CD14-positive monocyte (primary cell): ENCODE measurements at regions not wholly inside any gene's neighbourhood (a gene's known extent, or its start where the extent isn't known, plus 50 kb on each side); places are given as distances from the start of the nearest gene placed in this dataset.

Source experiments
- DNase-seq, 3 donors: peaks; one replicate each; pipeline ENCODE4 v3.0.0-alpha.2; 2011 to 2022
- H2AFZ ChIP-seq: 2 replicates; pipeline ENCODE4 v1.6.0; 2012; ENCODE audit warnings: mild to moderate bottlenecking, low read depth, low read length, inconsistent platforms; ENCODE audit not compliant: insufficient read depth, poor library complexity, severe bottlenecking
- H3K27ac ChIP-seq, 2 donors: 1 replicate in 1 of 2; 2 replicates in 1 of 2; pipeline ENCODE4 v1.5.1; 2012 to 2013; ENCODE audit warnings: low read length in 2 of 2, control low read depth in 1 of 2, inconsistent platforms in 1 of 2, low read depth in 1 of 2, mild to moderate bottlenecking in 1 of 2
- H3K27me3 ChIP-seq, 2 donors: one replicate each; pipeline versions ENCODE4 v1.6.0 to v1.6.1; 2011 to 2013; ENCODE audit warnings: low read length in 2 of 2; ENCODE audit not compliant: control insufficient read depth in 2 of 2, insufficient read depth in 2 of 2
- H3K36me3 ChIP-seq, 2 donors: replicated peaks in 1 of 2; 1 replicate in 1 of 2; 2 replicates in 1 of 2; pipeline versions ENCODE4 v1.5.1 to v1.6.1; 2012 to 2013; ENCODE audit warnings: low read length in 2 of 2, control low read depth in 1 of 2, inconsistent platforms in 1 of 2, mild to moderate bottlenecking in 1 of 2; ENCODE audit not compliant: insufficient read depth in 2 of 2, control insufficient read depth in 1 of 2
- H3K4me1 ChIP-seq, 2 donors: 1 replicate in 1 of 2; 2 replicates in 1 of 2; pipeline versions ENCODE4 v1.5.1 to v1.6.1; 2012 to 2013; ENCODE audit warnings: low read length in 2 of 2, control low read depth in 1 of 2, inconsistent platforms in 1 of 2, mild to moderate bottlenecking in 1 of 2, moderate library complexity in 1 of 2; ENCODE audit not compliant: insufficient read depth in 2 of 2, control insufficient read depth in 1 of 2
- H3K4me2 ChIP-seq: replicated peaks from 2 replicates; pipeline ENCODE3; 2012; ENCODE audit warnings: low read length, moderate library complexity, mild to moderate bottlenecking; ENCODE audit not compliant: poor library complexity, severe bottlenecking; ENCODE audit errors: extremely low read depth
- H3K4me3 ChIP-seq, 3 experiments: fragments of 200-600 bp in 1 of 3; sonication (generic) in 1 of 3; replicated peaks in 1 of 3; 1 replicate in 2 of 3; 2 replicates in 1 of 3; pipeline ENCODE4 v1.5.1; 2011 to 2013; ENCODE audit warnings: low read length in 3 of 3, mild to moderate bottlenecking in 3 of 3, control low read depth in 2 of 3, low read depth in 2 of 3, inconsistent platforms in 1 of 3, moderate library complexity in 1 of 3
- H3K79me2 ChIP-seq: 2 replicates; pipeline ENCODE4 v1.6.0; 2012; ENCODE audit warnings: mild to moderate bottlenecking, control low read depth, inconsistent platforms, low read length, moderate library complexity; ENCODE audit not compliant: insufficient read depth
- H3K9ac ChIP-seq: 2 replicates; pipeline ENCODE4 v1.6.0; 2017; ENCODE audit warnings: low read length, mild to moderate bottlenecking; ENCODE audit not compliant: insufficient read depth, poor library complexity, severe bottlenecking
- H3K9me3 ChIP-seq, 2 donors: replicated peaks in 1 of 2; 1 replicate in 1 of 2; 2 replicates in 1 of 2; pipeline versions ENCODE4 v1.5.1 to v1.6.1; 2012 to 2013; ENCODE audit warnings: low read length in 2 of 2, control low read depth in 1 of 2; ENCODE audit not compliant: control insufficient read depth in 1 of 2, insufficient read depth in 1 of 2
- H4K20me1 ChIP-seq: 2 replicates; pipeline ENCODE4 v1.6.0; 2012; ENCODE audit warnings: mild to moderate bottlenecking, low read length, control low read depth, moderate library complexity; ENCODE audit not compliant: insufficient read depth
- H3K27ac Mint-ChIP-seq, 7 donors: one replicate each; pipeline ENCODE4 v1.8.0; 2020; ENCODE audit warnings: mild to moderate bottlenecking in 7 of 7, mixed read lengths in 7 of 7, moderate library complexity in 6 of 7, inconsistent platforms in 2 of 7
- H3K27me3 Mint-ChIP-seq, 3 donors: one replicate each; pipeline ENCODE4 v1.8.0; 2021 to 2022; ENCODE audit warnings: low read depth in 3 of 3, mild to moderate bottlenecking in 3 of 3, mixed read lengths in 3 of 3, moderate library complexity in 3 of 3, inconsistent platforms in 1 of 3
- H3K36me3 Mint-ChIP-seq, 2 donors: one replicate each; pipeline ENCODE4 v1.8.0; 2020; ENCODE audit warnings: mixed read lengths in 2 of 2, inconsistent platforms in 1 of 2, mild to moderate bottlenecking in 1 of 2
- H3K4me1 Mint-ChIP-seq: one replicate; pipeline ENCODE4 v1.8.0; 2020; ENCODE audit warnings: mild to moderate bottlenecking, mixed read lengths
- H3K4me3 Mint-ChIP-seq, 2 donors: one replicate each; pipeline ENCODE4 v1.8.0; 2020; ENCODE audit warnings: mild to moderate bottlenecking in 2 of 2, mixed read lengths in 2 of 2, moderate library complexity in 1 of 2
- H3K9me3 Mint-ChIP-seq, 7 donors: one replicate each; pipeline ENCODE4 v1.8.0; 2020 to 2022; ENCODE audit warnings: mixed read lengths in 7 of 7, mild to moderate bottlenecking in 6 of 7, moderate library complexity in 6 of 7, inconsistent platforms in 2 of 7
- WGBS: methylation state at CpG from one replicate; pipeline ENCODE4 v1.1.5; 2013; ENCODE audit warnings: missing lambda C conversion rate; ENCODE audit not compliant: insufficient coverage; 5-methylcytosine and 5-hydroxymethylcytosine counted together
- intact Hi-C, 2 donors: fragments of 100-400 bp; cut with micrococcal nuclease; formaldehyde crosslinking; loops; one replicate each; pipeline versions ENCODE4 v1.15.0 to v1.15.1; 2023
- TF ChIP-seq, protein P1 (sequence below): fragments of 200-600 bp; IDR thresholded peaks from one replicate; pipeline ENCODE4 v1.8.0; 2022; ENCODE audit warnings: antibody characterized with exemption, mild to moderate bottlenecking

DNA sequence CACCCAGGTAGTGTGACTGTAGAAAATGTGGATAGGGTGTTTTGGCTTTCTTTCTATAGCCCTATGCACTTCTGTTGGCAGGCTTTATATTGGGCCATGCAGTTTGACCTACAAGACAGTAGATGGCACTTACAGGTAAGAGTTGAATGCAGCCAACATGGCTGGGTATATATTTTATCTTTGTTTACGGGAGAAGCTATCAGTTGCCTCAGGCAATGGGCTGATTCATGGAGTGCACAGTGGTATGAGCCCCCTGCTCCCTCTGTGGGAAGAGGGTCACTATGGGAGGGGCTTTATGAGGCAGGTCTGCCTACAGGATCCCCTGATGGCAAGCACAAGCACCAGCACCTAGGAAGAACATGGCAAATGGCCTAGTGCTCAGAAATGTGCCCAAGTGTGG, 301.2 kb upstream of the CDIN1 start:
- H3K36me3 Mint-ChIP-seq = no peaks in the 10 kb centered on the region
- Histone ChIP-seq H3K4me2 (no peak overlapping the region), H3K4me1 (no peaks in the 10 kb centered on the region), H3K27me3 (no peaks in the 10 kb centered on the region), H3K79me2 (no peaks in the 10 kb centered on the region), H3K9me3 (peaks cover 18 to 37% of the 10 kb centered on the region in 2 donors), H3K9ac (no peak overlapping the region), H4K20me1 (no peaks in the 10 kb centered on the region), H3K27ac (no peak overlapping the region), H3K4me3 (no peak overlapping the region), H2AFZ (no peak overlapping the region), H3K36me3 (no peaks in the 10 kb centered on the region)
- intact Hi-C loops = no loop called here
- WGBS = 100% methylated on average over 1 of the region's 1 CpG
- H3K4me1 Mint-ChIP-seq = no peaks in the 10 kb centered on the region
- TF ChIP-seq, protein P1, sequence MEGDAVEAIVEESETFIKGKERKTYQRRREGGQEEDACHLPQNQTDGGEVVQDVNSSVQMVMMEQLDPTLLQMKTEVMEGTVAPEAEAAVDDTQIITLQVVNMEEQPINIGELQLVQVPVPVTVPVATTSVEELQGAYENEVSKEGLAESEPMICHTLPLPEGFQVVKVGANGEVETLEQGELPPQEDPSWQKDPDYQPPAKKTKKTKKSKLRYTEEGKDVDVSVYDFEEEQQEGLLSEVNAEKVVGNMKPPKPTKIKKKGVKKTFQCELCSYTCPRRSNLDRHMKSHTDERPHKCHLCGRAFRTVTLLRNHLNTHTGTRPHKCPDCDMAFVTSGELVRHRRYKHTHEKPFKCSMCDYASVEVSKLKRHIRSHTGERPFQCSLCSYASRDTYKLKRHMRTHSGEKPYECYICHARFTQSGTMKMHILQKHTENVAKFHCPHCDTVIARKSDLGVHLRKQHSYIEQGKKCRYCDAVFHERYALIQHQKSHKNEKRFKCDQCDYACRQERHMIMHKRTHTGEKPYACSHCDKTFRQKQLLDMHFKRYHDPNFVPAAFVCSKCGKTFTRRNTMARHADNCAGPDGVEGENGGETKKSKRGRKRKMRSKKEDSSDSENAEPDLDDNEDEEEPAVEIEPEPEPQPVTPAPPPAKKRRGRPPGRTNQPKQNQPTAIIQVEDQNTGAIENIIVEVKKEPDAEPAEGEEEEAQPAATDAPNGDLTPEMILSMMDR = no peak
- H3K27me3 Mint-ChIP-seq = no peaks in the 10 kb centered on the region
- H3K4me3 Mint-ChIP-seq = no peak overlapping the region
- DNase-seq = no peak
- no peak overlapping the region for H3K27ac Mint-ChIP-seq
- peaks cover 7 to 27% (median 16%) of the 10 kb centered on the region in 7 donors for H3K9me3 Mint-ChIP-seq

GRCh38 chr15:36282821-36283220, 296.6 kb upstream of the CDIN1 start:
- no peak overlapping the region for H3K4me3 Mint-ChIP-seq
- H3K79me2 ChIP-seq = no peaks in the 10 kb centered on the region
- H3K4me3 ChIP-seq = no peak overlapping the region
- peaks cover 20 to 27% of the 10 kb centered on the region in 2 donors for H3K9me3 ChIP-seq
- H3K27ac ChIP-seq = no peak overlapping the region
- peaks cover 0 to 1% (median 0%) of the 10 kb centered on the region in 3 donors for H3K27me3 Mint-ChIP-seq
- H3K27me3 ChIP-seq = no peaks in the 10 kb centered on the region
- no peaks in the 10 kb centered on the region for H3K4me1 ChIP-seq
- H3K36me3 ChIP-seq = no peaks in the 10 kb centered on the region
- WGBS = no CpG with 5 or more reads among the region's 1 CpG
- no peaks in the 10 kb centered on the region for H3K4me1 Mint-ChIP-seq
- TF ChIP-seq, protein P1 = no peak
- no peaks in the 10 kb centered on the region for H4K20me1 ChIP-seq
- H3K9ac ChIP-seq = no peak overlapping the region
- intact Hi-C loops = no loop called here
- H3K36me3 Mint-ChIP-seq = no peaks in the 10 kb centered on the region
- no peak for DNase-seq
- H3K4me2 ChIP-seq = no peak overlapping the region
- no peak overlapping the region for H2AFZ ChIP-seq
- H3K9me3 Mint-ChIP-seq = peaks cover 9 to 31% (median 20%) of the 10 kb centered on the region in 7 donors
- H3K27ac Mint-ChIP-seq = no peak overlapping the region
